HG02623 (cell line): ENCODE measurements at regions not wholly inside any gene's neighbourhood (a gene's known extent, or its start where the extent isn't known, plus 50 kb on each side); places are given as distances from the start of the nearest gene placed in this dataset.
A peak's percentile ranks its signal among the peaks of the same experiment; 100 is the strongest.

Experiments used
- ATAC-seq: cut with Tn5 transposase; IDR thresholded peaks from one replicate; pipeline ENCODE4 v1.9.1; 2021; ENCODE audit warnings: moderate library complexity; ENCODE audit not compliant: unreplicated experiment

GRCh38 chr5:57338068-57338867 lies 144.3 kb downstream of the ACTBL2 start:
- peak; percentile 68 for ATAC-seq

GRCh38 chr5:57335092-57335660 lies 147.4 kb downstream of the ACTBL2 start:
- ATAC-seq, result no peak

GRCh38 chr5:57334475-57334874 lies 148.1 kb downstream of the ACTBL2 start:
- no peak for ATAC-seq

GRCh38 chr5:57332361-57332760 lies 150.2 kb downstream of the ACTBL2 start:
- no peak for ATAC-seq

GRCh38 chr5:57327561-57328367 lies 153.9 kb downstream of the GPBP1 start:
- ATAC-seq, result no peak

GRCh38 chr5:57325678-57326397 lies 152.0 kb downstream of the GPBP1 start:
- ATAC-seq, result no peak

- ATAC-seq, result no peak
Observed at GRCh38 chr5:57324861-57325260, 151.0 kb downstream of the GPBP1 start.

GRCh38 chr5:57324181-57324580 lies 150.3 kb downstream of the GPBP1 start:
- ATAC-seq, result no peak

GRCh38 chr5:57320582-57320981 lies 146.7 kb downstream of the GPBP1 start:
- ATAC-seq, result no peak

GRCh38 chr5:57319628-57320027 lies 145.8 kb downstream of the GPBP1 start:
- ATAC-seq, result no peak

- ATAC-seq, result no peak
Observed at GRCh38 chr5:57318251-57318650, 144.4 kb downstream of the GPBP1 start.

GRCh38 chr5:57317341-57317740 lies 143.5 kb downstream of the GPBP1 start:
- no peak for ATAC-seq

- ATAC-seq, result no peak
Observed at GRCh38 chr5:57316798-57317327, 143.0 kb downstream of the GPBP1 start.

GRCh38 chr5:57315941-57316340 lies 142.1 kb downstream of the GPBP1 start:
- no peak for ATAC-seq
